GM18499 (cell line): ENCODE measurements at regions not wholly inside any gene's neighbourhood (a gene's known extent, or its start where the extent isn't known, plus 50 kb on each side); places are given as distances from the start of the nearest gene placed in this dataset.
"Not testable (repeated sequence)": the region's sequence is repeated elsewhere in the genome, so short reads cannot be mapped to it uniquely, and the experiment has no call there.

Experiments
- ATAC-seq: cut with Tn5 transposase; IDR thresholded peaks from one replicate; pipeline ENCODE4 v1.9.1; 2021; ENCODE audit warnings: moderate number of reproducible peaks; ENCODE audit not compliant: insufficient read depth, unreplicated experiment

DNA sequence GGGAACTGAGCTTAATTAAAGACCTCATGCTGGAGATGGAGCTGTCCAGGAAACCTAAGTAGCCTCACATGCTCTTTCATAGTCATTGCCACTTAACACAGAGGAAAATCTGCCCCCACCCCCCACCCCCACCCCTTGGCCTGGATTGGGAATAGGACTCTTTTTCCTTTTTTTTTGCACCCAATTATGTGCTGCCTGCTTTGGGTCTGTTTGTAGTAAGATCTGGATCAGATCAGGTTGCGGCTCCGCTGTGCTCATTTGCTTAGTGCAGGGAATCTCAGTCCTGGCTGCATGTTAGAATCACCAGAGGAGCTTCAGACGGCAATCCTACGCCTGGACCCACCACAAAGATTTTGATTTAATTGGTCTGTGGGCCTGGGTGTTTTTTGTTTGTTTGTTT lies 219.0 kb downstream of the UTP18 start:
- no peak for ATAC-seq

DNA sequence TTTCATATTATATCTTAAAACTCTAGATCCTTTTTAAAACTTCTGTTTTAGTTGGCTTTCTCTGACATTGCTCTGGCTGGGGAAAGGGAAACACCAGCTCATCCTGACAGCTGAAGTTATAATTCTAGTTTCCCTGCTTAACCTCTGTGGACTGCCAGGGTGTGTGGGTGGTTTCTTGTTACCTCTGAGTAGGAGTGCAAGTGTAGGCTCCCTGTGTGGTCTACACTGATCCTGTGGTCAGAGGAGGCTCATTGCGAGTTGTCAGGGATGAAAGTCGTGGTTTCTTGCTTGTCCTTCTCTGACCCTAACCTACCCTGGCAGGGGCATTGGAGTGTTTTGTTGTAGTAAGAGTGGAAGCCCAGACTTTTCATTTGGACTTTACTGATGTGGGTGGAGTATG lies 221.0 kb downstream of the UTP18 start:
- ATAC-seq: no peak

DNA sequence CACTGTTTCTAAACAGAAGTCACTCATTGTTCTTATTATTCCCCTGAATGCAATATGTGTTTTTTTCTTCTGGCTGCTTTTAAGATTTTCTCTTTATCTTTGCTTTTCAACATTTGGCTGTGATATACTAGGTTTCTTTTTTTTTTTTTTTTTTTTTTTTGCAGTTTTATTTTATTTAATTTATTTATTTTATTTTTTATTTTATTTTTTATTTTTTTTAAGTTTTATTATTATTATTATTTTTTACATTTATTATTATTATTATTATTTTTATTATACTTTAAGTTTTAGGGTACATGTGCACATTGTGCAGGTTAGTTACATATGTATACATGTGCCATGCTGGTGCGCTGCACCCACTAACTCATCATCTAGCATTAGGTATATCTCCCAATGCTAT lies 221.9 kb downstream of the UTP18 start:
- ATAC-seq: not testable (repeated sequence)

DNA sequence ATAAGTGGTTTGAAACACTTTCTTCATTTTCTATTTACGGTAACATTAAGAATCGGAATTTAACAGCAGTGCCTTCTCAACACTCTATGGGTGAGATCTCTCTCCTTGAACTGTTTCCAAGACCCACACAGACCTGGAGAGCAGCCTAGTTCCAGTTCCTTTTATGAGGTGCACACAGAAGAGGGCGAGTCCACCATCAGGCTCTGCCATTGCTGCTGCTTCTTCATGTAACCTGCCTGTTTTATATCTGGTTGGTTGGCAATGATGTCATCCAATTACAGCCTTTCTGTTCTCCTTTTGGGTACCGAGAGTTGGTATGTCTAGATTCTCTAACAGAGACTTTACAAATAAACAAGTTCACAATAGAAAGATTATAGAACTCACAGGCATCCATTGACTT lies 225.7 kb downstream of the UTP18 start:
- ATAC-seq: no peak

DNA sequence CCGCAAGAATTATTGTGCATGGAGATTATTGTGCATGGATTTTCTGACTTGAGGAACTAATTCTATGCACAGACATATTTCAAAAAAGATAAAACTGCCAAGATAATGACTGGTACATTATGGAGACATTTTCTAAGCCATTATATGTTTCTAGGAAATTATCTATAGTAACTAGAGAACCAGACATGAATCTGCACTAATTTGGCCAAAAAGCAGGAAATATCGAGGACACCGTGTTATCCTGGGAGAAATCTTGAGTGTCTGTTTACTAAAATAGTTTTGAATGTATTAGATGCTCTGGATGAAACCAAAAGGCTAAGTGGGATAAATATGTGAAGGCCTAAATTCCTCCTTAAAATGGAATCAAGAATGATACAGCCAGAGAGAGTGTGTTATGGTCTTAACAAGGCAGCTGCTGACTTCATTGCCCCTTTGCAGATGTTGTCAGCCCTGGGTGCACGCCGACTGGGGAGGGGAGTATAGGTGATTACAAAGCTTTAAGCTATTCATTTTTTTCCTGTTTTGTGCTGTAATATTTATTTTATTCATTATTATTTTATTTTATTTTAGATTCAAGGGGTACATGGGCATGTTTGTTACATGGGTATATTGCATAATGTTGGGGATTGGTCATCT lies 226.7 kb downstream of the UTP18 start:
- no peak for ATAC-seq

DNA sequence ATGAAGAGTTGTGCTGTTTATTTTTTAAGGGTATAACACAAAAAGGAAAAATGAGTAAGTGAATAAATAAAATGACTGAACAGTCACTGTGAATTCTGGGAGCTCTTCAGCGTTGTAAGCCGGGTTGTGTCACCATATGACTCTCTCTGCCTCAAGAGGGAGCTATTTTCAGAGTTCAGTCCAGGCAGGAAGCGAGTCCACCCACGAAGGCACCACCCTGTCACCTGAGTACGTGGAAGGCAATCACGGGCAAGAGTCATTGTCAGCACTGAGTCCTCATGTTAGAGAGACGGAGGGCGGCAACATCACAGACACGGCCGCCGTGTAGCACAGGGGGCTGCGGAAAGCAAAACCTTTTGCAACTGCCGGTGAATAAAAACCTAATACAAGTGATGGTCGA lies 227.6 kb downstream of the UTP18 start:
- no peak for ATAC-seq

DNA sequence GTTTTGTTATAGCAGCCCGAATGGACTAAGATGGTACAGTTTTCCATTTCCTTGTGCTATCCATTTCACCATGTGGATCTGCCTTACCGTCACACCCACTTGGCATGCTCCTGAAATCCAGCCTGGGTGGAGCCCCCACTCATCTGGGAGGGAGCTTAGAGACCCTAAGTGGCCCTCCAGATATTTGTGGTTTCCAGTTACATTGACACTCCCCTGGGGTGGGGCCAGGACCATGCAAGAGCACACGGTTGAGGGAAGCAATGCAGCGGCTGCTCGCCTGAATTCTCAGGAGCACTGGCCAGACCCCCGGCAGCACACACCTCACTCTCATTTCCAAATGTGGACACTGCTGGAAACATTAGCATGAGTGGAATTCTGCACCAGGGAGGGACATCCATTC lies 231.1 kb downstream of the UTP18 start:
- no peak for ATAC-seq

DNA sequence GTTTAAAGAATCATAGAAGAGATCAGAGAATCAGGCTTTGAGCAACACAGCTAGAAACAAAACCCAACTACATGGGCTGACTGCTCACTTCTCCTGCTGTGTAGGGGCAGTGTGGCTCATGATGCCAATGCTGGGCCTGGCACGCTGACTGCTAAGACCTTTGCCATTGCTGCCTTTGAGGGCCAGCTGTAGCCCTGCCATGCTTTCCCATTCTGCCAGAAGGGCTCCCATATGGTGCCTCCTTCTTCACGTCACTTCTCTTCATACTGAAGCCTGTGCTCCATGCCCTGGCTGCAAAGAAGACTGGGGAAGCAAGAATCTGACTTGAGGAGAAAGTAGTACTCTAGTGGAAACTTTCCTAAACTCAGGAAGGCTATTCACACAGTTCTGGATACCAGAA lies 232.9 kb downstream of the UTP18 start:
- no peak for ATAC-seq

DNA sequence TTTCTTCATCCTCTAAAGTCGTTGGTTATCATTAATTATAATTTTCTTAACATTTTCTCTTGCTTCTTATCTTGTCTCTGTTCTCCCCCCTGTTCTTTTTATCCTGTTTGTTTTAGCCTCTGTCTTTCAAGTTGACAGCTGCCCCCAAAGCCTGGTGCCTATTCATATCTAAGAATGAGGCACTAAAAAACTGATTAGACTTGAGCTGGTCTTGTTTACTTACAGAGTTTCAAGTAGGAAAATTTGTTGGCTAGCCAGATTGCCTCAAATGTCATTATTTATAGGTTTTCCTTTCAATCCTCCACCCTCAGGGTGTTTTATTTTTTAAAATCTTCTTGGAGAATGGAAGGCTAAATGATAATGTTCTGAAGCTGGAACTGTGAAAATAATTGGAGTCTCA lies 236.0 kb downstream of the UTP18 start:
- ATAC-seq: no peak

DNA sequence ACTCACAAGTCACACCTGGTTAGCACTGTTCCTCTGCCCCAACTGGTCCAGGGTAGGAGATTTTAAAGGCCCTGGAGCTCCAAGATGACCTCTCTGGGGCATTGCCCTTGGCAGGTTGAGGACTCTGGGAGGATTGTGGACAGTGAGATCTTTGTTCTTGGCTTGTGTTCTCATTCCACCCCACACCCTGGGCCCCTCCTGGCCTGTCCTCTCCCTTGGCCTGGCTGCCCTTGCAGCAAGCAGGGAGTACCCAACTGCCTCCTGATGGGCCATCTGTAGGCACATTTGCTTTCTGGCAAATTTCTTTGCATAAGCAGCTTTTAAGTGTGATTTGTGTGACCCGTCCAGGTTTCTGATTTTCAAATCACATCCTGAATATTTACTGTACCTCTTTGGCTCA lies 239.6 kb downstream of the UTP18 start:
- no peak for ATAC-seq

DNA sequence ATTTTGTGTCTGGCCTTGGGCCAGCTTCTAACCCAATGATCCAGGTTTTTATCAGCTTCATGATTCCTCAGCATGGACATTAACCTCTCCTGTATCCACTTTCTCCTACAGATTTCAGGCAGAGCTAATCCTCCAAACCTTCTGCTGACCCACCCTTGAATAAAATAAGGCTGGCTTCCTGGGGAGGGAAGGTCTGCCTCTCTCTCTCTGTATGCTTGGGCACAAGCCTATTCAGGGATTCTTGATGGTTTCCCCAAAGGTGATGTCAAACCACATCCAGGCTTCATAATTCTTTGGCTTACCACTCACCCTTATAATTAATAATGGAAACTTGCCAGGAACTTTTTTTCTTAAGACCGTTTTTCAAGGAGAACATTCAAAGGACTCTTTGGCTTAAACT lies 240.1 kb downstream of the UTP18 start:
- ATAC-seq: no peak

DNA sequence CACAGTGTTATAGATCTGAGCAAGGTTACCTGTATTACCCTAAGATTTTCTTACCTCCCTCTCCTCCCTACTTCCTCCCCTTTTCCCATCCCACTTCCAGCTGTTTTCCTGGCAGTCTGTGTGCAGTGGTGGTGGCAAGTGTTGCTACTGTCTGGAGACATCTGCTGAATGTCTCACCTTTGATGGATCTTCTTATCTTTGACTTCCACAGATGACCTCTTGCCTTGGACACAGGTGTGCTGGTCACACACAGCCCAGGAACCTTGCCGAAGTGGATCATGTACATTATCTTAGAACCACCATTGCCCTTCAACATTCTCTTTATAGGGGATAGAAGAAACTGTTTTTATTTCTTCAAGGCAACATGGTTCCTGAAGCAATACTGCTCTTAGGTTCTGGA lies 245.1 kb downstream of the UTP18 start:
- ATAC-seq: no peak

DNA sequence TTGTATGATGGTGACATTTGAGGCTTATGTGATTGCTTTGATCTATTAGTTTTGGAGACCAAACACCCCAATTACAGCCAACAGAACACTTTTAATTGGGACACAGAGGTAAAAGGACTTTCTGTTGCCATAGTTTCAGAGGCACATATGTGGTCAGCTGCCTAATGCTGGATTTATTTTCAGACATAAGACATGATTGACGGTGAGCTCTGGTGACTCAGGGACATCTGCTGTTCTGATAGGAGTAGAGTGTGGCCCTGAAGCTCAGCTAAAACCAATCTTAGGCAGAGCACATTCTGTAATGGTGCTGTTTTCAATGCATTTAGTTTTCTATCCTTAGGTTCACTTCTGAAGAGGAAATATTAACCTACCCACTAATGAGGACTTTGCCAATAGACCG lies 247.1 kb downstream of the UTP18 start:
- no peak for ATAC-seq

DNA sequence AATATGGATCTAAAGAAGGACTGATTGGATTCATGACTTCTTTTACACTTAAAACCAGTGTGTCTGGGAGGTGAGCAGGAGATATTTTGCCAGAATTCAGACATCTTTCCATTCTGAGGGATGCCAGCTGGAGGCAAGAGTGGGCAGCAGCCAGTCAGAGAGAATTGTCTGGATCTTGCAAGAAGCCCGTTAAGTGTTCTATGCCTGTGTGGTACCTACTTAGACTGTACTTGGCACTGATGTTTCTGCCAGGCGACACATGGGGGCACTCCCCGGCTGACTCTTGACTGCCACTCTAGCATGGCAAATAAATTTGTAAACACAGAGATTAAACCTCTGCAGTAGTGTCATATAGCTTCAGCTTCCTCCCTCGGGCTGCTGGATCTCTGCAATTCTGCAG lies 247.7 kb downstream of the UTP18 start:
- no peak for ATAC-seq

DNA sequence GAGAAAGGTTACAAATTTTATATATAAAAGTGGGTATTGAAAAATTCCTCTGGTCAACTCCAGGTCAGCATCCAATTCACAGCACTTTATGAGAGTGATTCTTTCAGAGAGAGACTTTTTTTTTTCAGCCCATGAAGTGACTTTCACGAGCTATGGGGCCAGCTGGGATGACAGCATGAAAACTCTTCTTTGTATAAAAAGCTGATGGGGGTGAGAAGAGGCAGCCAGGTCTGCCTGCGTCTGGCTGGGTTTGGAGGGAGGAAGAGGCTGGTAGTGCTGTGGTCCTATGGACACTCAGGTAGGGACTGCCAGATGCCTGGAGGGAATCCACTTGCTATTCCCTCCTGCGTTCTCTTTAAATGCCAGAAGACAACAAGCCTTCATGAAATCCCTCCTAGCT lies 250.6 kb downstream of the UTP18 start:
- no peak for ATAC-seq

DNA sequence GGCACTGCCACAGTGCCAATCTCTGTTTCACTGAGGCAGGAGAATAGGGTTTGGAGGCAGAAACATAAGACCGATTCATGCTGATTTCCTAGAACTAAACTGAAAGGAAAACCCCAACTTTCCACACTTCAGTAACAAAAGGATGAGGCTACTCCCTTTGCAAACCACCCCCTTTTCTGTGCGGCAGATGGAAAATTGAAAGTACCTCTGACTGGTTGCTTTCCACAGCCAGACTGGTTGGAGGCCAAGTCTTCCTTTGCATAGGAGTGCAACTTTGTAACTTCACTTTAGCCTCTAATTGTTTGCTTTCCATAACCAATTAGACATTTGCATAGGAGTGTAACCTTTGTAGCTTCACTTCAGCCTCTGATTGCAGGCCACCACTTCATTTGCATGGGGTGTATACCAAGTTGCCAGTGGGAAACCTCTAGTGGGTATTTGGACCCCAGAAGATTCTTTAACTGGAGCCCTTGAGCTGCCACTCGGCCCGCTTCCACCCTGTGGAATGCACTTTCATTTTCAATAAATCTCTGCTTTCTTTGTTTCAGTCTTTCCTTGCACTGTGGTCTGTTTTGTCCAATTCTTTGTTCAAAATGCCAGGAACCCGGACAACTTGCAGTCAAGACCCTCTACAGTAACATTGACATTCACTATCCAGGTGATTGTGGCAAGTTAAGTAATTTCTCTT lies 252.0 kb downstream of the UTP18 start:
- ATAC-seq: no peak

DNA sequence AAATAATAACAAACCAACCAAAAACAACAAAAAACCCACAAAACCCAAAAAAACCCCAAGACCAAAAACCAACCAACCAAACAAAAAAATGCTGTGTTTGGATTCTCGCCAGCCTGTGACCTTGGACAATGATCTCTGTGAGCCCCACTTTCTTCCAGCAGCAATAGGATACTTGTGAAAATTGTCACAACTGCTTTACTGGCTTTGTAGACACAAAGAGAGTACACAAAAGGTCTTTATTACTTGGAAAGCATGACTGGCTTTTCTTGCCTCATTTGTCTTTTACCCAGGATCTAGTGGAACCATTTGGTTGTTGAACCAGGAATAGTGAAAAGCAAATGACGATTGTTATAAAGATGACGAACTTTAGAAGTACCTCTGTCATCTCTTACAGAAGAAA lies 256.6 kb downstream of the UTP18 start:
- no peak for ATAC-seq

DNA sequence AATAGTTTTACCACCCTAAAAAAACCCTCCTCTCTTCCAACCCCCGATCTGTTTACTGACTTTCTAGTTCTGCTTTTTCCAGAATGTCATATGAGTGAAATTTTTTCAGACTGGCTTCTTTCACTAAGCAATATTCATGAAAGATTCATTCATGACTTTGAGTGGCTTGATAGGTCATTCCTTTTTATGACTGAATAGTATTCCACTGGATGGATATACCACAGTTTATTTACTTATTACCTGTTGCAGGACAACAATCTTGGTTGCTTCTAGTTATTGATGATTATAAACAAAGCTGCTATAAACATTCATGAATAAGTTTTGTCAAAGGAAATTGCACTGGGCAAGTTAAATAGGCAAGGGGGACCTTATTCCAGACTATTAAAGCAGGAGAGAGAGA lies 264.2 kb downstream of the UTP18 start:
- no peak for ATAC-seq

DNA sequence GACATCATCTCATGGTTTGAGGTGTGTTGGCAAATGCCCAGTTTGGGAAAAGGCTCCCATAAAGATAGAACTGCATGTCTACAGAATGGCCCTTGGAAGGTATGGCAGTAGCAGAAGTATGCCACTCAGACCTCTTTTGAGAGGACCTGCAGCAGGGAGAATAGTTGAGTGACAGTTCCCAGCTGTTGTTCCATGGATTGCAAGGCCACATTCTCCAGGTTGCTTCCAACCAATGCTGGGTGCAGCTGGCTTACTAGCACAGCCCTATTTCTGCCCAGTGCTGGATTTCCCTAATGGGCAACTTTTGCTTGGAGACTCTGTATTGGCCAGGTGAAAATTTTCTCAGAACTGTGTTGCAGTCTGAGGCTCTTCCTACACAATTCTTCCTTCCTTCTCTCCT lies 266.2 kb downstream of the UTP18 start:
- ATAC-seq: no peak

DNA sequence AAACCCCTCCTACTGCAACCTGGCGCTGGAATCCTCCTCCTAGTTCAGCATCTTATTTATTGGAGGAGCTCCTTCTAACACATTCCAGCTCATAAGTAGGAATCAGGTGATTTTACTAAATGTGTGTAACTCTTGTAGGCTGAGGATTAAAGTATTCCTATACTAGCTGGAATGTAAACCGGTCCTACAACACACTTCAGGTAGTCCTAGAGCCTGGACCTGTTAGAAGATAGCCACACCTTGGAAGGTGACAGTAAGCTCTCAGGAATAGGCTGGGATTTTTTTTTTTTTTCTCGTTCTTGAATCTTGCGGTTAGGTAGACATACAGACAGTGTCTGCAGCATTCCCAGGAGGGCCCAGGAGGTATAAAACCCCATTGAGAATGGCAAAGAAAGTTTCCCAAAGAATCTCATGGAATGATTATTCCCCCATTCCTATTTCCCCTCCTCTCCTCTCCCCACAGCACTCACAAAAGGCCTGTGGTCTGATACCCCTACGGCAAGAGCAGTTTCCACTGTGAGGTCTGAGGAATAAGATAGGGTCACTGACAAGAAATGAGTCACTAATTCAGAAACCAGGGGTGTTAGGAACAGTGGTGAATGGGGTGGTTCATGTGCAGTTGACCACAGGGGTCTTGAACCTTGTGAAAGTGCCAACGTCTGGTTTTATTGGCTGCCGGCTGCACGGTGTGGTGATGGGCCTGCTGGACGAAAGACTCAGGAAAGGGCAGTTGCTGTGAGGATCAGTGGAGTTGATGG lies 267.1 kb downstream of the UTP18 start:
- ATAC-seq: no peak

DNA sequence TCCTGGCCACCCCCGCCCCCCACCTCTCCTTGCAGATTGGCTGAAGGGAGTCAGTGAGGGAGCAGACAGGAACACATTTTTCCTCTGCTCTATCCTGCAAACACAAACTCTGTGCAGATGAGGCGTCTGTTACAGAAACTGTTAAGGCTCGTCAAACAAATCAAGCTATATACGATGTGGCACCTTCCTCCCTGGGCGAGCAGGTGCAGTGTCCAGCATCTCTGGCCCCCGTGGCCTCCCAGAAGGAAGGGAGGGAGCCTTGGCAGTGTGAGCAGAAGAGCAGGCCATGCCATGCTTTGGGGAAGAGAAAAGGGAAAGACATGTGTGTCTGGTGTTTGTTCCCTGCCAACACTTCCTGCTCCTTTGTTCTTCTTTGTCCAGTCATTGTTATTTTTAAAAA lies 267.8 kb downstream of the UTP18 start:
- no peak for ATAC-seq

DNA sequence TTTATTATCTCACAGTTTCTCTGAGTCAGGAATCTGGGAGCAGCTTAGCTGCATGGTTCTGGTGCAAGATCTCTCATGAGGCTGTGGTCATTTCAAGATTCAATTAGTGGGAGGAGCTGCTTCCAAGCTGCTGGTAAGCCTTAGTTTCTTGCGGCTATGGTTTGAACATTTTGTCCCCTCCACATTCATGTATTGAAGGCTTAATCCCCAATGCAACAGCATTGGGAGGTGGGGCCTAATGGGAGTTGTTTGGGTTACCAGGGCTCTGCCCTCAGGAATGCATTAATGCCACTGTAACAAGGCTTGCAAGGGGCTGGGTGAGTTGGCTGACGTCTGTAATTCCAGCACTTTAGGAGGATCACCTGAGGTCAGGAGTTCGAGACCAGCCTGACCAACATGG lies 272.9 kb downstream of the UTP18 start:
- ATAC-seq: no peak
